Endothelial cell (in vitro differentiated cells): ENCODE measurements at regions not wholly inside any gene's neighbourhood (a gene's known extent, or its start where the extent isn't known, plus 50 kb on each side); places are given as distances from the start of the nearest gene placed in this dataset.

Experiments
- DNase-seq: peaks from one replicate; pipeline ENCODE4 v3.0.0; 2021; ENCODE audit warnings: low spot score
- H3K27ac Mint-ChIP-seq: one replicate; pipeline ENCODE4 v1.8.0; 2021; ENCODE audit warnings: mixed read lengths, inconsistent platforms; ENCODE audit not compliant: unreplicated experiment
- H3K27me3 Mint-ChIP-seq: one replicate; pipeline ENCODE4 v1.8.0; 2021; ENCODE audit warnings: mild to moderate bottlenecking, moderate library complexity, mixed read lengths, inconsistent platforms; ENCODE audit not compliant: unreplicated experiment
- H3K36me3 Mint-ChIP-seq: one replicate; pipeline ENCODE4 v1.8.0; 2021; ENCODE audit warnings: mild to moderate bottlenecking, low read depth, mixed read lengths, inconsistent platforms; ENCODE audit not compliant: unreplicated experiment
- H3K4me1 Mint-ChIP-seq: one replicate; pipeline ENCODE4 v1.8.0; 2021; ENCODE audit warnings: mild to moderate bottlenecking, mixed read lengths, inconsistent platforms; ENCODE audit not compliant: unreplicated experiment
- H3K4me3 Mint-ChIP-seq: one replicate; pipeline ENCODE4 v1.8.0; 2021; ENCODE audit warnings: mild to moderate bottlenecking, mixed read lengths, inconsistent platforms; ENCODE audit not compliant: unreplicated experiment
- H3K9me3 Mint-ChIP-seq: one replicate; pipeline ENCODE4 v1.8.0; 2021; ENCODE audit warnings: mixed read lengths, inconsistent platforms; ENCODE audit not compliant: unreplicated experiment
- TF ChIP-seq, protein P1 (sequence below): fragments of 200-600 bp; sonication (generic); IDR thresholded peaks from one replicate; pipeline ENCODE4 v1.5.0; 2021; ENCODE audit warnings: antibody characterized with exemption; ENCODE audit not compliant: unreplicated experiment

DNA sequence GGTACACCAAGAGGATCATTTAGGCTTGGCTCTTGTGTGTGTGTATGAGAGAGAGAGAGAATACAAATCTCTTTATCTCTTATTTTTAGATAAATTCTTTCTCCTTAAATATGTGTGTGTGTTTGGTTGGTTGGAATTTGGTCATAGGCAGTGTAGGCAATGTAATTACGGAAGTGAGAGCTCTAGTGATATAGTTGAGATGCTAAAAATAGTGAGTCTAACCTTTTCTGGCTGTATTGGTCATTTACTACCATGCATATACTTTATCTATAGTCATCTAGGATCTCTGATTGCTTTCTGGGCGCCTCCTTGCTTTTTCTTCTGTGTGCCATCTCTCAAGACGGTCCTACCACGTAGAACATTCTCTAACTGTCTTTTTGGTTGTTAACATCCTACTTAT is 250.2 kb downstream of the NUF2 start:
- H3K4me3 Mint-ChIP-seq = no peak overlapping the region
- H3K27ac Mint-ChIP-seq = no peak overlapping the region
- H3K9me3 Mint-ChIP-seq = no peaks in the 10 kb centered on the region
- H3K4me1 Mint-ChIP-seq = no peaks in the 10 kb centered on the region
- H3K27me3 Mint-ChIP-seq = no peaks in the 10 kb centered on the region
- no peak for DNase-seq
- no peaks in the 10 kb centered on the region for H3K36me3 Mint-ChIP-seq
- TF ChIP-seq, protein P1, sequence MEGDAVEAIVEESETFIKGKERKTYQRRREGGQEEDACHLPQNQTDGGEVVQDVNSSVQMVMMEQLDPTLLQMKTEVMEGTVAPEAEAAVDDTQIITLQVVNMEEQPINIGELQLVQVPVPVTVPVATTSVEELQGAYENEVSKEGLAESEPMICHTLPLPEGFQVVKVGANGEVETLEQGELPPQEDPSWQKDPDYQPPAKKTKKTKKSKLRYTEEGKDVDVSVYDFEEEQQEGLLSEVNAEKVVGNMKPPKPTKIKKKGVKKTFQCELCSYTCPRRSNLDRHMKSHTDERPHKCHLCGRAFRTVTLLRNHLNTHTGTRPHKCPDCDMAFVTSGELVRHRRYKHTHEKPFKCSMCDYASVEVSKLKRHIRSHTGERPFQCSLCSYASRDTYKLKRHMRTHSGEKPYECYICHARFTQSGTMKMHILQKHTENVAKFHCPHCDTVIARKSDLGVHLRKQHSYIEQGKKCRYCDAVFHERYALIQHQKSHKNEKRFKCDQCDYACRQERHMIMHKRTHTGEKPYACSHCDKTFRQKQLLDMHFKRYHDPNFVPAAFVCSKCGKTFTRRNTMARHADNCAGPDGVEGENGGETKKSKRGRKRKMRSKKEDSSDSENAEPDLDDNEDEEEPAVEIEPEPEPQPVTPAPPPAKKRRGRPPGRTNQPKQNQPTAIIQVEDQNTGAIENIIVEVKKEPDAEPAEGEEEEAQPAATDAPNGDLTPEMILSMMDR = no peak

- TF ChIP-seq, protein P1 = no peak
- no peak for DNase-seq
- no peak overlapping the region for H3K27ac Mint-ChIP-seq
- H3K9me3 Mint-ChIP-seq = no peaks in the 10 kb centered on the region
- H3K4me3 Mint-ChIP-seq = no peak overlapping the region
- H3K36me3 Mint-ChIP-seq = no peaks in the 10 kb centered on the region
- H3K4me1 Mint-ChIP-seq = no peaks in the 10 kb centered on the region
- H3K27me3 Mint-ChIP-seq = no peaks in the 10 kb centered on the region
Observed at GRCh38 chr1:163574119-163574518, 252.4 kb downstream of the NUF2 start.

- no peak overlapping the region for H3K4me3 Mint-ChIP-seq
- DNase-seq = no peak
- no peaks in the 10 kb centered on the region for H3K27me3 Mint-ChIP-seq
- H3K27ac Mint-ChIP-seq = no peak overlapping the region
- H3K4me1 Mint-ChIP-seq = peaks cover 9% of the 10 kb centered on the region
- no peaks in the 10 kb centered on the region for H3K9me3 Mint-ChIP-seq
- TF ChIP-seq, protein P1 = no peak
- H3K36me3 Mint-ChIP-seq = no peaks in the 10 kb centered on the region
Observed at GRCh38 chr1:163580926-163581325, 259.2 kb downstream of the NUF2 start.

- Mint-ChIP-seq H3K4me1 (peaks cover 9% of the 10 kb centered on the region), H3K27ac (no peak overlapping the region)
- DNase-seq = no peak
Observed at GRCh38 chr1:163583661-163584181, 262.0 kb downstream of the NUF2 start.

DNA sequence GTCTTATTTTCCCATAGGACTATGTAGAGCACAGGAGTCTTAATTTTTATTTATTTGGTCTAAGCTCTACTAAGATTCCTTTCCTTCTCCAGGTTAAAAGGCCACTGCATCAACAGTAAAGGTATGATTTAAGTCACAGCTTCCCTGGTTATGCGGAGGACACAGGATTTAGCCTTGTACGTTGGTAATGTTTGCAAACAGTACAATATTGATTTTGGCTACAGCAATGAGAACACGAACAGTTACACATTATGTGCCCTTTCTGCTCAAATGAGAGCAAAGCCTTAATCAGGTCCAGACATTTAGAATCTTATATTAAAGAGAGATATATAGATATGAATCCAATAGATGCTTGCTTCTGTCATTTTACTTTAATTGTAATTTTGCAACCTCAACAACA is 264.0 kb downstream of the NUF2 start:
- Mint-ChIP-seq H3K27me3 (no peaks in the 10 kb centered on the region), H3K4me3 (no peak overlapping the region), H3K4me1 (peaks cover 9% of the 10 kb centered on the region), H3K27ac (no peak overlapping the region), H3K36me3 (no peaks in the 10 kb centered on the region), H3K9me3 (no peaks in the 10 kb centered on the region)
- no peak for DNase-seq
- TF ChIP-seq, protein P1 = no peak

More at GRCh38 chr1:163583661-163584181, 262.0 kb downstream of the NUF2 start:
- Mint-ChIP-seq H3K4me3 (no peak overlapping the region), H3K9me3 (no peaks in the 10 kb centered on the region), H3K27me3 (no peaks in the 10 kb centered on the region), H3K36me3 (no peaks in the 10 kb centered on the region)
- TF ChIP-seq, protein P1 = no peak
